NCI-H1105 treated with DMSO at 0.1 percent for 48 hours (cell line): ENCODE measurements at regions not wholly inside any gene's neighbourhood (a gene's known extent, or its start where the extent isn't known, plus 50 kb on each side); places are given as distances from the start of the nearest gene placed in this dataset.

ENCODE experiments used
- DNase-seq: peaks from one replicate; lab custom pipeline; 2025; lab: John Stamatoyannopoulos, UW

DNA sequence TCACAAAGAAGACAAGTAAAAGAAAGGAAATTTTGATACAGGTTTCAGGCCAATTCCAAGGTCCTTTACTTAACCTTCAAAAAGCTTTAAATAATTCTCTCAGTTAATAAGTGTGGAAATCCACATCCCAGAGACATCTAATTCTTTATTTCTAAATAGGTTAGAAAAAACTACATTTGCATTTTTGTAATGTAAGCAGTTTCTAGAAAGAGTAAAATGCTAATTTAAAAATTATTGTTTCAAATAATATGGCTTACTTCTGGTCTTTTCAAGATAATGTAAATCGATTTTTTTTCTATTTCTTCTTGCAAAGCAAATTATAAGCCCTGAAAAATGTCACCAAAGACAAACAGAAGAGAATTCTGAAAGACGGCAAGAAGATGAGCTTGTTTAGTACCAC, 180.4 kb upstream of the HHIP start:
- DNase-seq, result no peak

GRCh38 chr4:144480068-144480467, 165.9 kb upstream of the HHIP start:
- DNase-seq, result no peak

DNA sequence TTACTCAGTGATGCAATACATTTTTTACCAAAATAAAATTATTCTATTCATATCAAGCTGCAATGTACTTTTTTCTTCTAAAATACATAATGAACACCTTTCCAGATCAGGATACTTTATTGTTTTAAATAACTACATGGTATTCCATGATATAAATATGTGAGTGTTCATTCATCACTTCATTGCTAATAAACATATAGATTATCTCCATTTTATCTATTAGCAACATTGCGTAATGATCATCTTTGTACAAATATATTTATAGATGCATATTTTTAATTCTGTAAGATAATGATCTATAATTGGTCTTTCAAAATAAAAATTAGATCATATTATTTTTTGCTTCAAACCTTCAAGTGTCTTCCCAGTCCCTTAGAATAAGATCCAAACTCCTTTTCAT, 156.1 kb upstream of the HHIP start:
- no peak for DNase-seq

DNA sequence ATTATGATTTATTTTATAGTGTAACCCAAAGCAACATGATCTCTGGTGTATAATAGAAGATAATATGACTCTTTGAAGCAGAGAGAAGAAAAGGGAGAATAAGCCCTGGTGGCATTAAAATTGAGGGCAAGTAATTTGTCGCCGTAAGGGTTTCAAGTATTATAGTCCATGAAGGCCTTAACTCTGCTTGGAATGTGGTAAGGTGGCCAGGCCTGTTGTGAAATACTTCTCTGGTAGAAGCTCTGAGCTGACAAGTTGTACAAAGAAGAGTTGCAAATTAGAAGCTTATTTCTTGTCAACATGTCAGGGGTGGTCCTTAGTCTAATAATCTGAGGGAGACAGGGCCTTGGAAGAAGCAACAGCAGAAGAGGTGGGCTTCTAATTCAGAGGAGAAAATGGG, 151.7 kb upstream of the HHIP start:
- no peak for DNase-seq

- no peak for DNase-seq
Observed at GRCh38 chr4:144495944-144496343, 150.0 kb upstream of the HHIP start.

- no peak for DNase-seq
Observed at GRCh38 chr4:144499777-144500176, 146.2 kb upstream of the HHIP start.

DNA sequence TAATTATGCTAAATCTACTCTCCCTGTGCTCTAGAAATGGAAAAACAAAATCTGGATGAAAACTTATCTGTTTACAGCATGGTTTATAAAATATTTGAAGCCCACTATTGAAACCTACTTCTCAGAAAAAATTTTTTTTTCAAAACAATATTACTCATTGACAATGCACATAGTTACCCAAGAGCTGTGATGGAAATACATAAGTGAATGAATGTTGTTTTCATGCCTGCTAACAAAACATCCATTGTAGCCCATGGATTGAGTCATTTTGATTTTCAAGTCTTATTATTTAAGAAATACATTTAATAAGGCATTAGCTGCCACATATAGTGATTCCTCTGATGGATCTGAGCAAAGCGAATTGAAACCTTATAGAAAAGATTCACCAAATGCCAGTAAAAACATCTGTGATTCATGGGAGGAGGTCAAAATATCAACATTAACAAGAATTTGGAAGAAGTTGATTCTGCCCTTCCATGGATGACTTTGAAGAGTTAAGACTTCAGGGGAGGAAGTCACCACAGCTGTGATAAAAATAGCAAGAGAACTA, 144.7 kb upstream of the HHIP start:
- DNase-seq, result no peak

- DNase-seq, result no peak
Observed at GRCh38 chr4:144504883-144505282, 141.1 kb upstream of the HHIP start.

- no peak for DNase-seq
Observed at GRCh38 chr4:144507311-144508101, 138.4 kb upstream of the HHIP start.

GRCh38 chr4:144509088-144510015, 136.6 kb upstream of the HHIP start:
- no peak for DNase-seq

- no peak for DNase-seq
Observed at GRCh38 chr4:144514736-144515135, 131.2 kb upstream of the HHIP start.

DNA sequence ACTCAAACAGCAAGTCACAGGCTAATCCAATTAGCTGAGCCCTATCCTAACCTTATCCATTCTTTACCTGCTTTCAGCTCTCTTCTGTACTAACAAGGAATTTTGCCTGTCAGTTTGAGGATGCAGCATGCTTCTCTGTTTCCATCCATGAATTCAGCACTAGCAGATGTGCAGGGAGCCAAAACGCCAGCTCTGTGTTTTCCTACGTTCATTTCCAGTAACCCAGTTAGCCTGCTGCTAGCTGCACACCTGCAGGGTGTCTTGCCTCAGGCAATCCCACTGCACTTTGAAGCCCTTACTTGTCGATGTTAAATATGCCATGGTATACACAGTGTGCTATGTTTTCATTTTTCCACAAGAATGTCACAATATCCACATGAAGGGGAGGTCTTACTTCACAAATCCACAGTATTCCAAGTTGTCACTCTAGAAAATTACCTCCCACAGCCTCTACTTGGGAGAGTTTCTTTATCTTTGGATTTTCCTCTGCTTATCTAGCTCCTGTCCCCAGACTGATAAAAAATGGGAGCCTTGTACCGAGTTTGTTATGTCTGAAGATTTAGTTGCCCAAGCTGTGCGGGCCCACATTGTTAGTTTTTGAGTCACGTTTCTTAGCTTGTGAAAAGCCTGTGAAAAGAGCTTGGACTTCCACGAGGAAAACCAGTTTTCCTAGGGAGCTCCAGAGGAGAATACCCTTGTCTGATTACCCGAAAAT, 127.6 kb upstream of the HHIP start:
- no peak for DNase-seq

DNA sequence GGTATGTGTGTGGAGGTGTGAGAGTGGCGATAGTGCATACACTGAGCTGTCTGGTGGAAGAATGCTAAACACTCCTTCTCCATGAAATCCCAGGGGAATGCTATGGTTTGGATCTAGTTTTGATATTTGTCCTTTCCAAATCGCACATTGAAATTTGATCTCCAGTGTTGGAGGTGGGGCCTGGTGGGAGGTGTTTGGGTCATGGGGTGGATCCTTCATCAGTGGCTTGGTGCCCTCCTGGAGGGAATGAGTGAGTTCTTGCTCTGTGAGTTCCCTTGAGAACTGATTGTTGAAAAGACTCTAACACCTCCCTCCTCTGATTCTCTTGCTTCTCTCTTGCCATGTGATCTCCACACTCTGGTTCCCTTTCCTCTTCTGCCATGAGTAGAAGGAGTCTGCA, 114.1 kb upstream of the HHIP start:
- no peak for DNase-seq

GRCh38 chr4:144547678-144548298, 98.2 kb upstream of the HHIP start:
- DNase-seq, result no peak

DNA sequence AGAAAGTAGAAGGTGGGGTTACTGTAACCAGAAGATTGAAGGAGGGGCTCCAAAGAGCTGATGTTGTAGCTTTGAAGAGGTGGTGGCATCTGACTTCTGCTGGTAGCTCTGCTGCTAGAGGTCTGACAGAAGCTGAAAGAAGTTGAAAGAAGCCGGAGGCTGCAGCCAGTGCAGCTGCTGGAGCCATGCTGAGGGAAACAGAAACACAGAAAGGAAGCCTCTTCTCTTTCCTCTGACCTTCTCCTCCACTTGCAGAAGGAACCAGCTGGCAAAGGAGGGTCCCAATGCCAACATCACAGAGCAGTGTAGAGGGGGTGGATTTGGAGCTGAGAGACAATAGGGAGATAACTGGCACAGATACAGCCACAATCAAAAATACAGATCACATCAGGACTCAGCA, 89.3 kb upstream of the HHIP start:
- DNase-seq, result no peak

- DNase-seq, result no peak
Observed at GRCh38 chr4:144557404-144557803, 88.6 kb upstream of the HHIP start.

- DNase-seq, result no peak
Observed at GRCh38 chr4:144562019-144562705, 83.8 kb upstream of the HHIP start.

- no peak for DNase-seq
Observed at GRCh38 chr4:144564358-144564757, 81.6 kb upstream of the HHIP start.

GRCh38 chr4:144565527-144566195, 80.3 kb upstream of the HHIP start:
- DNase-seq, result no peak

- no peak for DNase-seq
Observed at GRCh38 chr4:144572660-144573059, 73.3 kb upstream of the HHIP start.

- DNase-seq, result no peak
Observed at GRCh38 chr4:144574000-144574399, 72.0 kb upstream of the HHIP start.
